ENCODE measurements at regions not wholly inside any gene's neighbourhood (a gene's known extent, or its start where the extent isn't known, plus 50 kb on each side); places are given as distances from the start of the nearest gene placed in this dataset.

DNA sequence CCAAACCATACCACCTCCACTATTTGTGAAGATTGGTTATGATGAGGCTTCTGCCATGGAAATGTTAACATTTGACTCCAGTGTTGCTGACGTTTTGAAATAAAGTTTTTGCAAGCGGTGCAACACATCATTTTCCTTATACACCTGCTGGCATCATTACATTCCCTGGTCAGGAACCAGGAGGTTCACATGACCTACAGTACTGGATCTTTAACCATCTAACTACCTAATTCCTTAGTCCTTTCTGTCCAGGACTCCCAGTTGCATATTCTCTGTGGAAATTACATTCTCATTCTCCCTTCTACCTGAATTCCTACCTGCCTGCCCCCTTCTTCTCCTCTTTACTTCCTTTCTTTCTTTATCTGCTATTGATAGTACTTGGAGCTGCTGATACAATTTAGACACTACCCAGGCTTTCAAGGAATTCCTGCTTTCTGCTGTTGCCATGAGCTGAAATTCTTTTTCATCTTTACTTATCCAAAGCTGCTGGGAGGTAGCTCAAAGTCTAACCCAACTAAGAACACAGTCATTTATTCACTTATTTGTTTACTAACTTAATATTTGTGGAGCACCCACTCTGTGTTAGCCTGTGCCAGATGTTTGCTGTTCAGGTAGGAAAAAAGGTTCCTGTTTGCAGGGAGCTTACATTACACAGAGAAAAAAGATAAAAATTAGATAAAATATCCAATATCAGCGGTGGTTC, 144.2 kb downstream of the EDEM1 start:
- Histone ChIP-seq H3K27ac (no peak overlapping the region), H3K9me3 (no peaks in the 10 kb centered on the region), H3K4me3 (no peak overlapping the region), H3K4me1 (replicated peaks) (no peaks in the 10 kb centered on the region), H3K36me3 (no peaks in the 10 kb centered on the region), H3K27me3 (replicated peaks; ENCODE audit: insufficient read depth) (no peaks in the 10 kb centered on the region)
- DNase-seq (ENCODE audit: low spot score) = no peak
- intact Hi-C loops (cut with DNase I) = no loop called here
- TF ChIP-seq, protein P1, sequence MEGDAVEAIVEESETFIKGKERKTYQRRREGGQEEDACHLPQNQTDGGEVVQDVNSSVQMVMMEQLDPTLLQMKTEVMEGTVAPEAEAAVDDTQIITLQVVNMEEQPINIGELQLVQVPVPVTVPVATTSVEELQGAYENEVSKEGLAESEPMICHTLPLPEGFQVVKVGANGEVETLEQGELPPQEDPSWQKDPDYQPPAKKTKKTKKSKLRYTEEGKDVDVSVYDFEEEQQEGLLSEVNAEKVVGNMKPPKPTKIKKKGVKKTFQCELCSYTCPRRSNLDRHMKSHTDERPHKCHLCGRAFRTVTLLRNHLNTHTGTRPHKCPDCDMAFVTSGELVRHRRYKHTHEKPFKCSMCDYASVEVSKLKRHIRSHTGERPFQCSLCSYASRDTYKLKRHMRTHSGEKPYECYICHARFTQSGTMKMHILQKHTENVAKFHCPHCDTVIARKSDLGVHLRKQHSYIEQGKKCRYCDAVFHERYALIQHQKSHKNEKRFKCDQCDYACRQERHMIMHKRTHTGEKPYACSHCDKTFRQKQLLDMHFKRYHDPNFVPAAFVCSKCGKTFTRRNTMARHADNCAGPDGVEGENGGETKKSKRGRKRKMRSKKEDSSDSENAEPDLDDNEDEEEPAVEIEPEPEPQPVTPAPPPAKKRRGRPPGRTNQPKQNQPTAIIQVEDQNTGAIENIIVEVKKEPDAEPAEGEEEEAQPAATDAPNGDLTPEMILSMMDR (IDR thresholded peaks at IDR 0.05) = no peak
- TF ChIP-seq POLR2AphosphoS5 (IDR thresholded peaks at IDR 0.05) (no peak), POLR2A (IDR thresholded peaks at IDR 0.05) (no peak)
- 66% methylated on average over 3 of the region's 3 CpGs for WGBS

DNA sequence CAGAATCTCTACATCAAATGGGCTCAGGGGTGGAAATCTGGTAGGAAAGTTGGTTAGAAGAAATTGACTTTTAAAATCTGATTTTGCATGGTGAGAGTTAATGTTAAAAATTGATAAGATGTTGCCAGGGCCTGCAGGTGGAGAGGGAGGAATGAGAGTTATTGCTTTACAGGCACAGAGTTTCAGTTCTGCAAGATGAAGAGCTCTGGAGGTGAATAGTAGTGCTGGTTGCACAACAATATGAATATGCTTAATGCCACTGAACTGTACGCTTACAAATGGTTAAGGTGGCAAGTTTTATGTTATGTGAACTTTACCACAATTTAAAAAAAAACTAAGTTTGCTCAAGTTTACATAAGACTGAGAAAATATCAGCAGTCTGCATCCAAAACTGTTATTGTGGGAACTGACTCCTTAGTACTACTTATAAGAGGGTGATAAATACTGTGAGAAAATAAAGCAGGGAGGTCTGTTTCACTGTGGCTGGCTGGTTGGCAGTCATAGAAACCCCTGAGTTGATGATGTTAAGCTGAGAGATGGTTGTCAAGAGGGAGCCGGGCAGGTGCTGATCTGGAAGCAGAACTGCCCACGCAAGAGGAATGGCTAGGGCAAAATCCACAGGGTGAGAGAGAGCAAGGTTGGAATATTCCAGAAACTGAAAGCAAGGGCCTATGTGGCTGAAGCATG, 144.9 kb downstream of the EDEM1 start:
- no peak for DNase-seq (ENCODE audit: low spot score)
- no peak overlapping the region for H3K27ac ChIP-seq
- TF ChIP-seq POLR2A (IDR thresholded peaks at IDR 0.05) (no peak), POLR2AphosphoS5 (IDR thresholded peaks at IDR 0.05) (no peak)
- TF ChIP-seq, protein P1 (IDR thresholded peaks at IDR 0.05) = no peak
- intact Hi-C loops (cut with DNase I) = no loop called here
- H3K27me3 ChIP-seq (replicated peaks; ENCODE audit: insufficient read depth) = no peaks in the 10 kb centered on the region
- no peaks in the 10 kb centered on the region for H3K4me1 ChIP-seq (replicated peaks)
- H3K4me3 ChIP-seq = no peak overlapping the region
- WGBS = 85% methylated on average over 3 of the region's 3 CpGs
- no peaks in the 10 kb centered on the region for H3K9me3 ChIP-seq
- H3K36me3 ChIP-seq = no peaks in the 10 kb centered on the region

- H3K9me3 ChIP-seq = no peaks in the 10 kb centered on the region
- H3K27me3 ChIP-seq (replicated peaks; ENCODE audit: insufficient read depth) = no peaks in the 10 kb centered on the region
- no peaks in the 10 kb centered on the region for H3K36me3 ChIP-seq
- no peaks in the 10 kb centered on the region for H3K4me1 ChIP-seq (replicated peaks)
- H3K27ac ChIP-seq = no peak overlapping the region
- 96% methylated on average over 8 of the region's 8 CpGs for WGBS
- intact Hi-C loops (cut with DNase I) = no loop called here
- no peak overlapping the region for H3K4me3 ChIP-seq
- TF ChIP-seq POLR2A (IDR thresholded peaks at IDR 0.05) = no peak
- DNase-seq (ENCODE audit: low spot score) = no peak
Measured at GRCh38 chr3:5339967-5340535, 152.5 kb downstream of the EDEM1 start.

- Histone ChIP-seq H3K9me3 (no peaks in the 10 kb centered on the region), H3K4me1 (replicated peaks) (no peaks in the 10 kb centered on the region), H3K4me3 (no peak overlapping the region), H3K27me3 (replicated peaks; ENCODE audit: insufficient read depth) (no peaks in the 10 kb centered on the region), H3K36me3 (no peaks in the 10 kb centered on the region), H3K27ac (no peak overlapping the region)
- no peak for DNase-seq (ENCODE audit: low spot score)
- intact Hi-C loops (cut with DNase I) = no loop called here
- 62% methylated on average over 7 of the region's 7 CpGs for WGBS
- TF ChIP-seq POLR2A (IDR thresholded peaks at IDR 0.05) = no peak
- TF ChIP-seq, protein P1 (IDR thresholded peaks at IDR 0.05) = no peak
- TF ChIP-seq POLR2AphosphoS5 (IDR thresholded peaks at IDR 0.05) = no peak
Measured at GRCh38 chr3:5341610-5342009, 154.1 kb downstream of the EDEM1 start.

GRCh38 chr3:5343459-5343858, 156.0 kb downstream of the EDEM1 start:
- Histone ChIP-seq H3K27me3 (replicated peaks; ENCODE audit: insufficient read depth) (no peaks in the 10 kb centered on the region), H3K36me3 (no peaks in the 10 kb centered on the region), H3K4me1 (replicated peaks) (no peaks in the 10 kb centered on the region), H3K4me3 (no peak overlapping the region), H3K9me3 (no peaks in the 10 kb centered on the region), H3K27ac (no peak overlapping the region)
- 67% methylated on average over 2 of the region's 2 CpGs for WGBS
- TF ChIP-seq POLR2AphosphoS5 (IDR thresholded peaks at IDR 0.05) = no peak
- no peak for TF ChIP-seq POLR2A (IDR thresholded peaks at IDR 0.05)
- no peak for DNase-seq (ENCODE audit: low spot score)
- intact Hi-C loops (cut with DNase I) = no loop called here

All from prostate gland (tissue), 2 donors.